HEK293T (cell line): ENCODE measurements at regions not wholly inside any gene's neighbourhood (a gene's known extent, or its start where the extent isn't known, plus 50 kb on each side); places are given as distances from the start of the nearest gene placed in this dataset.

ENCODE experiments used
- ARNT ChIP-seq: fragments of 450-650 bp; IDR thresholded peaks from 2 replicates; pipeline ENCODE4 v1.6.1; 2017; ENCODE audit warnings: mild to moderate bottlenecking
- BHLHE40 ChIP-seq: fragments of 450-650 bp; IDR thresholded peaks from 2 replicates; pipeline ENCODE4 v1.6.1; 2016; ENCODE audit warnings: mild to moderate bottlenecking, moderate library complexity, borderline replicate concordance
- CTBP1 ChIP-seq: fragments of 450-650 bp; IDR thresholded peaks from 2 replicates; pipeline ENCODE4 v1.6.1; 2016; ENCODE audit warnings: borderline replicate concordance
- FOXA1 ChIP-seq: fragments of 450-650 bp; IDR thresholded peaks from 2 replicates; pipeline ENCODE4 v1.6.1; 2016; ENCODE audit warnings: mild to moderate bottlenecking
- FOXK2 ChIP-seq: fragments of 450-650 bp; IDR thresholded peaks from 2 replicates; pipeline ENCODE4 v1.6.1; 2016; ENCODE audit warnings: mild to moderate bottlenecking
- FOXM1 ChIP-seq: fragments of 450-650 bp; IDR thresholded peaks from 2 replicates; pipeline ENCODE4 v1.6.1; 2017; ENCODE audit warnings: mild to moderate bottlenecking, borderline replicate concordance
- L3MBTL2 ChIP-seq: fragments of 450-650 bp; conservative IDR thresholded peaks from 2 replicates; pipeline ENCODE4 v1.6.1; 2016; ENCODE audit warnings: mild to moderate bottlenecking
- NFRKB ChIP-seq: fragments of 450-650 bp; IDR thresholded peaks from 2 replicates; pipeline ENCODE4 v1.6.1; 2016; ENCODE audit warnings: mild to moderate bottlenecking, moderate library complexity
- SP1 ChIP-seq: fragments of 450-650 bp; IDR thresholded peaks from 2 replicates; pipeline ENCODE4 v1.6.1; 2017
- SUZ12 ChIP-seq: fragments of 450-650 bp; IDR thresholded peaks from 2 replicates; pipeline ENCODE4 v1.6.1; 2016; ENCODE audit warnings: mild to moderate bottlenecking
- TARDBP ChIP-seq: fragments of 450-650 bp; IDR thresholded peaks from 2 replicates; pipeline ENCODE4 v1.6.1; 2016
- TF ChIP-seq, protein P1 (sequence below): fragments of 450-650 bp; IDR thresholded peaks from 2 replicates; pipeline ENCODE4 v1.6.1; 2016

DNA sequence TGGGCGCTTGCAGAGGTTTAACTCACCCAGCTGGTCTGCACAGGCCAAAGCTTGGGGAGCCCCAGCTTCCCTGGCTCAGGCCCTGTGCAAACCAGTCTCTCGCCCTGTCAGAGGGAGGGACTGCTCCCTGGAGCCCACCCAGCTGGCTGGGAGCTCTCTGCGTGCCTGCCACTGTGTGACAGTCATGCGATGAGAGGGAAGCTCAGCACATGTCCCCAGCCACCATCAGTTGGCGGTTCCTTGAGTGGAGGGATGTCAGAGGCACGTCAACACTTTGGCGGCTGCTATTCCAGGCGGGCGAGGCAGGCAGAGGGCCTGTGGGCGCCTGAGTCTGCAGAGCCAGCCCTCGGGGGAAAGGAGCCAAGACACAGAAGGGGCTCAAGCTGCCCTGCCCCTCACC is 324.6 kb downstream of the UACA start:
- TF ChIP-seq BHLHE40, result no peak
- no peak for TF ChIP-seq ARNT
- no peak for TF ChIP-seq SUZ12
- TF ChIP-seq SP1, result no peak
- TF ChIP-seq FOXM1, result no peak
- no peak for TF ChIP-seq L3MBTL2
- no peak for TF ChIP-seq NFRKB
- TF ChIP-seq, protein P1, sequence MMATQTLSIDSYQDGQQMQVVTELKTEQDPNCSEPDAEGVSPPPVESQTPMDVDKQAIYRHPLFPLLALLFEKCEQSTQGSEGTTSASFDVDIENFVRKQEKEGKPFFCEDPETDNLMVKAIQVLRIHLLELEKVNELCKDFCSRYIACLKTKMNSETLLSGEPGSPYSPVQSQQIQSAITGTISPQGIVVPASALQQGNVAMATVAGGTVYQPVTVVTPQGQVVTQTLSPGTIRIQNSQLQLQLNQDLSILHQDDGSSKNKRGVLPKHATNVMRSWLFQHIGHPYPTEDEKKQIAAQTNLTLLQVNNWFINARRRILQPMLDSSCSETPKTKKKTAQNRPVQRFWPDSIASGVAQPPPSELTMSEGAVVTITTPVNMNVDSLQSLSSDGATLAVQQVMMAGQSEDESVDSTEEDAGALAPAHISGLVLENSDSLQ, result no peak
- TF ChIP-seq FOXA1, result no peak
- TF ChIP-seq TARDBP, result no peak
- no peak for TF ChIP-seq CTBP1
- no peak for TF ChIP-seq FOXK2
